A673 (cell line): ENCODE measurements at regions not wholly inside any gene's neighbourhood (a gene's known extent, or its start where the extent isn't known, plus 50 kb on each side); places are given as distances from the start of the nearest gene placed in this dataset.

Experiments
- BruUV-seq: library from RNA; stranded (reverse); fragments of 400-500 nt; replicated peaks from 2 replicates; lab custom pipeline; 2021; lab: Mats Ljungman, UMichigan
- CTCF ChIA-PET: fragments of 300-600 bp; sonication (Branson Sonifier 250); formaldehyde crosslinking; loops from one replicate; lab custom pipeline; 2022; ENCODE audit warnings: antibody characterized with exemption; lab: Charles Lee
- POLR2A ChIA-PET: fragments of 300-600 bp; sonication (Branson Sonifier 250); formaldehyde crosslinking; loops from one replicate; lab custom pipeline; 2022; ENCODE audit warnings: antibody characterized with exemption; ENCODE audit not compliant: low non-redundant PET; lab: Charles Lee
- DNase-seq: peaks from one replicate; pipeline ENCODE4 v3.0.0-alpha.2; 2015; ENCODE audit warnings: low spot score
- H3K27ac ChIP-seq: fragments of 200-600 bp; sonication (generic); 2 replicates; pipeline ENCODE4 v1.5.1; 2016; ENCODE audit warnings: mixed run types, low read depth, mild to moderate bottlenecking, mixed read lengths, antibody characterized with exemption, low read length; ENCODE audit not compliant: poor library complexity, severe bottlenecking
- H3K27me3 ChIP-seq: fragments of 200-600 bp; sonication (generic); replicated peaks from 2 replicates; pipeline ENCODE4 v1.6.1; 2017; ENCODE audit warnings: mixed run types, low read depth, mild to moderate bottlenecking, mixed read lengths, antibody characterized with exemption, low read length; ENCODE audit not compliant: insufficient read depth, poor library complexity
- H3K36me3 ChIP-seq: fragments of 200-600 bp; sonication (generic); 2 replicates; pipeline ENCODE4 v1.6.1; 2016; ENCODE audit warnings: mixed run types, mild to moderate bottlenecking, mixed read lengths, antibody characterized with exemption, low read length; ENCODE audit not compliant: insufficient read depth, poor library complexity, severe bottlenecking
- H3K4me1 ChIP-seq: fragments of 200-600 bp; sonication (generic); 2 replicates; pipeline ENCODE4 v1.6.1; 2017; ENCODE audit warnings: mixed run types, mild to moderate bottlenecking, mixed read lengths, antibody characterized with exemption, low read length; ENCODE audit not compliant: insufficient read depth, poor library complexity, severe bottlenecking
- H3K4me3 ChIP-seq: fragments of 200-600 bp; sonication (generic); 2 replicates; pipeline ENCODE4 v1.5.1; 2016; ENCODE audit warnings: low read depth, mixed run types, mild to moderate bottlenecking, mixed read lengths, low read length; ENCODE audit not compliant: poor library complexity, severe bottlenecking
- H3K9me3 ChIP-seq: fragments of 200-600 bp; sonication (generic); 2 replicates; pipeline ENCODE4 v1.6.1; 2016; ENCODE audit warnings: mixed run types, low read depth, mild to moderate bottlenecking, mixed read lengths, antibody characterized with exemption, low read length; ENCODE audit not compliant: poor library complexity, severe bottlenecking
- EZH2 ChIP-seq: fragments of 200-600 bp; sonication (generic); IDR thresholded peaks from 2 replicates; pipeline ENCODE4 v1.6.1; 2017; ENCODE audit warnings: borderline replicate concordance, low read depth, mild to moderate bottlenecking, mixed read lengths, antibody characterized with exemption, low read length; ENCODE audit not compliant: poor library complexity, severe bottlenecking
- intact Hi-C: fragments of 100-400 bp; cut with micrococcal nuclease; formaldehyde crosslinking; loops from one replicate; pipeline ENCODE4 v1.10.0; 2022; ENCODE audit not compliant: unreplicated experiment
- TF ChIP-seq, protein P1 (sequence below): fragments of 300-800, 200-600 bp; sonication (generic); conservative IDR thresholded peaks from 2 replicates; pipeline ENCODE4 v1.5.1; 2017; ENCODE audit warnings: low read depth, mild to moderate bottlenecking, antibody characterized with exemption, low read length, moderate library complexity, mixed read lengths

DNA sequence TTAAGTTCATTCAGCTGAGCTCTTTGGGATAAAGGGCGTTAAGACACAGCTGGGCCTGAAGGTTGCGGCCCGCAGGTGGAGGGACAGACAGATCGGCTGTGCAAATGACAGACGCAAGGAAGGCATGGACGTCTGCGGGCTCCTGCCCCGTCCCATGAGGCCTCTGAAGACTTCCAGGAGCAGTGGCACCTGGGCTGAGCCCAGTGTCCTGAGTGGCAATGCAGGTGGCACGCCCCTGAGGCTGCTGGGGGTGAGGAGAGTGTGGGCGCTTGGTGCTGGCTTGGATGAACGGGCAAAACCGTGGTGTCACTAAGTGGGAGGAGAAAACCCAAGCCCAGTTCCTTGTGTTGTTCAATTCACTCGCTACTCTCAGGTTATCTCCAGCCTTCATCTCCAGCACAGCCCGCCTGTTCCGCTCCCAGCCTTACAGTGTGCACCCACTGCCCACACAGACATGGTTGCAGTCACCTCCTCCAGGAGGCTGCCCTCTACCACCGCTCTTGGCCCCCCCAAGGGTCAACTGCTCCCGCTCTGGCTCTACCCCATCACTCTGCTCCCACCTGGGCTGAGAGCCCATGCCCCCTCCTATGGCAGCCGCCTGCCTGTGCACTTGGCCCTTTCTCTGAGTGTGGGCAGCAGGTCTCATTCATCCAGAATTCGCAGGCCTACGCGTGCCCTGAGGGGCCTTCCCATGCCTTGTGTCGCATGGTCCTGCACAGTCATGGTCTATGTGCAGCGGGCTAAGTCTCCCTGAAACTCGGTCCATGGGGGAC, 50.3 kb downstream of the PTGR3 start:
- TF ChIP-seq EZH2: no peak
- TF ChIP-seq, protein P1, sequence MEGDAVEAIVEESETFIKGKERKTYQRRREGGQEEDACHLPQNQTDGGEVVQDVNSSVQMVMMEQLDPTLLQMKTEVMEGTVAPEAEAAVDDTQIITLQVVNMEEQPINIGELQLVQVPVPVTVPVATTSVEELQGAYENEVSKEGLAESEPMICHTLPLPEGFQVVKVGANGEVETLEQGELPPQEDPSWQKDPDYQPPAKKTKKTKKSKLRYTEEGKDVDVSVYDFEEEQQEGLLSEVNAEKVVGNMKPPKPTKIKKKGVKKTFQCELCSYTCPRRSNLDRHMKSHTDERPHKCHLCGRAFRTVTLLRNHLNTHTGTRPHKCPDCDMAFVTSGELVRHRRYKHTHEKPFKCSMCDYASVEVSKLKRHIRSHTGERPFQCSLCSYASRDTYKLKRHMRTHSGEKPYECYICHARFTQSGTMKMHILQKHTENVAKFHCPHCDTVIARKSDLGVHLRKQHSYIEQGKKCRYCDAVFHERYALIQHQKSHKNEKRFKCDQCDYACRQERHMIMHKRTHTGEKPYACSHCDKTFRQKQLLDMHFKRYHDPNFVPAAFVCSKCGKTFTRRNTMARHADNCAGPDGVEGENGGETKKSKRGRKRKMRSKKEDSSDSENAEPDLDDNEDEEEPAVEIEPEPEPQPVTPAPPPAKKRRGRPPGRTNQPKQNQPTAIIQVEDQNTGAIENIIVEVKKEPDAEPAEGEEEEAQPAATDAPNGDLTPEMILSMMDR: no peak
- BruUV-seq: no TSS peak
- intact Hi-C loops: no loop called here

DNA sequence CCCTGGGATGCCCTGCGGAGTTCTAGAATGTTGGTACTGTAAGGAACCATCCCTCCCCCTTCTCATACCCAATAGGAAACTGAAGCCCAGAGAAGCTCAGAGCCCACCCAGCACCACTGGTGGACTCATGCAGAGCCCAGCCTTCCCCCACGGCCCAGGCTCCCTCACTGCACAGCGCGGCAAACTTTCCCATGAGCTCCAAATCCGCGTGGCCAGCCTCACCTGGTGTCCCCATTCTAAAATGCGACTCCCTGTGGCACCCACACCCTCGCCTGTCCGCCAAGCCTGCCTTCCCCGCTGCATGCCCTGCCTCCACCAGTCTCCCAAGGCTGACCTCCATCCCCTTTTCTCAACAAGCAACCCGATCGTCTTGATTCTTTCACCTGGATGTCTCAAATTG, 51.1 kb downstream of the PTGR3 start:
- Histone ChIP-seq H3K27me3 (no peaks in the 10 kb centered on the region), H3K27ac (no peak overlapping the region), H3K4me3 (no peak overlapping the region), H3K36me3 (no peaks in the 10 kb centered on the region), H3K9me3 (no peaks in the 10 kb centered on the region), H3K4me1 (no peaks in the 10 kb centered on the region)
- intact Hi-C loops: no loop called here
- TF ChIP-seq, protein P1: no peak
- no peak for TF ChIP-seq EZH2
- no TSS peak for BruUV-seq
- ChIA-PET CTCF (no interaction called here), POLR2A (no interaction called here)
- DNase-seq: no peak

More for the DNA sequence above, 50.3 kb downstream of the PTGR3 start:
- POLR2A ChIA-PET: interaction anchor here (0.5 kb wide), 1 partner anchor 18 kb away, joined by 5 read pairs; no protein-coding TSS in a partner anchor
- Histone ChIP-seq H3K36me3 (no peaks in the 10 kb centered on the region), H3K4me3 (no peak overlapping the region), H3K27ac (no peak overlapping the region), H3K27me3 (no peaks in the 10 kb centered on the region), H3K9me3 (no peaks in the 10 kb centered on the region), H3K4me1 (no peaks in the 10 kb centered on the region)
- CTCF ChIA-PET: no interaction called here
- DNase-seq: no peak

DNA sequence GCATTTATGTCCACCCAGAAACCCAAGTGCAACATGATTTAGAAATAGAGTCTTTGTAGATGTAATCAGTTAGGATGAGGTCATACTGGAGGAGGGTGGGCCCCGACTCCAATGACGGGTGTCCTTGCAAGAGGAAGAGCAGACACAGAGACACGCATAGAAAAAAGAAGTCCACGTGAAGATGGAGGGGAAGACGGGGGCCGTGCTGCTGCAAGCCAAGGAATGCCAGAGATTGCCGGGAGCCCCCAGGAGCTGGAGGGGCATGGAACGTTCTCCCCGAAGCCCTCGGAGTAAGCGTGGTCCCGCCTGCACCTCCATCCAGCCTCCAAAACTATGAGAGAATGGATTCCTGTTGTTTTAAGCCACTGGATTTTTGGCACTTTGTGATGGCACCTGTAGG, 51.6 kb downstream of the PTGR3 start:
- H3K27ac ChIP-seq: no peak overlapping the region
- no peaks in the 10 kb centered on the region for H3K36me3 ChIP-seq
- no peaks in the 10 kb centered on the region for H3K4me1 ChIP-seq
- no peak for TF ChIP-seq EZH2
- TF ChIP-seq, protein P1: no peak
- DNase-seq: no peak
- BruUV-seq: no TSS peak
- H3K4me3 ChIP-seq: no peak overlapping the region
- no peaks in the 10 kb centered on the region for H3K27me3 ChIP-seq
- intact Hi-C loops: no loop called here
- CTCF ChIA-PET: no interaction called here
- H3K9me3 ChIP-seq: no peaks in the 10 kb centered on the region
- POLR2A ChIA-PET: no interaction called here
